Small intestine (tissue), 7 donors: ENCODE measurements at regions not wholly inside any gene's neighbourhood (a gene's known extent, or its start where the extent isn't known, plus 50 kb on each side); places are given as distances from the start of the nearest gene placed in this dataset.

ENCODE experiments used
- DNase-seq, 2 donors: peaks; one replicate each; pipeline versions ENCODE4 v3.0.0 to v3.0.0-alpha.2; 2013
- FAIRE-seq: peaks from 2 replicates; lab custom pipeline; 2012; peaks lifted over from hg19 to GRCh38; lab: Jason Lieb, UNC
- H3K27ac ChIP-seq, 3 donors: one replicate each; pipeline ENCODE4 v1.5.1; 2013; ENCODE audit warnings: low read length in 2 of 3, mild to moderate bottlenecking in 2 of 3, control low read depth in 1 of 3, inconsistent platforms in 1 of 3, low read depth in 1 of 3, moderate library complexity in 1 of 3
- H3K27me3 ChIP-seq, 3 donors: one replicate each; pipeline ENCODE4 v1.6.1; 2013; ENCODE audit warnings: low read length in 3 of 3, inconsistent platforms in 1 of 3; ENCODE audit not compliant: control insufficient read depth in 3 of 3, insufficient read depth in 3 of 3
- H3K36me3 ChIP-seq, 3 donors: one replicate each; pipeline ENCODE4 v1.6.1; 2013; ENCODE audit warnings: low read length in 3 of 3, inconsistent platforms in 1 of 3, low read depth in 1 of 3, mild to moderate bottlenecking in 1 of 3, moderate library complexity in 1 of 3; ENCODE audit not compliant: control insufficient read depth in 3 of 3, insufficient read depth in 2 of 3
- H3K4me1 ChIP-seq, 3 donors: one replicate each; pipeline ENCODE4 v1.6.1; 2013; ENCODE audit warnings: low read length in 2 of 3, inconsistent platforms in 1 of 3, low read depth in 1 of 3, mild to moderate bottlenecking in 1 of 3, moderate library complexity in 1 of 3; ENCODE audit not compliant: control insufficient read depth in 3 of 3, insufficient read depth in 2 of 3
- H3K4me3 ChIP-seq, 3 donors: one replicate each; pipeline ENCODE4 v1.5.1; 2013; ENCODE audit warnings: low read length in 3 of 3, control low read depth in 1 of 3, inconsistent platforms in 1 of 3, low read depth in 1 of 3, mild to moderate bottlenecking in 1 of 3, moderate library complexity in 1 of 3
- H3K9me3 ChIP-seq, 2 donors: one replicate each; pipeline ENCODE4 v1.6.1; 2013; ENCODE audit warnings: low read depth in 1 of 2, low read length in 1 of 2; ENCODE audit not compliant: control insufficient read depth in 2 of 2, insufficient read depth in 1 of 2
- WGBS, 3 donors: extraction: QIAGEN DNeasy Blood & Tissue Kit; methylation state at CpG; one replicate each; pipeline ENCODE4 v1.1.7; 2013; 5-methylcytosine and 5-hydroxymethylcytosine counted together
- donor health status: healthy with polysubstance abuse.
- donor health status: control.
- donor health status: control.
- donor health status: Bipolar disorder and iron deficiency.
- donor health status: healthy.

GRCh38 chr21:35138665-35139381, 89.7 kb upstream of the RUNX1 start:
- DNase-seq, result peak in 1 of 2 donors; percentile 49
- Histone ChIP-seq H3K27ac (no peak overlapping the region), H3K4me1 (peaks cover 5 to 16% (median 9%) of the 10 kb centered on the region in 3 donors), H3K9me3 (no peaks in the 10 kb centered on the region), H3K4me3 (no peak overlapping the region), H3K36me3 (no peaks in the 10 kb centered on the region), H3K27me3 (no peaks in the 10 kb centered on the region)
- WGBS, 3 donors, result 14 to 53% (median 27%) methylated on average over 12 of the region's 12 CpGs
- FAIRE-seq, result no peak

- DNase-seq (peak; percentile 79 to 80), FAIRE-seq (no peak)
- Histone ChIP-seq H3K27me3 (no peaks in the 10 kb centered on the region), H3K27ac (peak overlapping the region in 1 of 3 donors; percentile 63), H3K4me3 (no peak overlapping the region), H3K4me1 (peaks cover 5 to 16% (median 9%) of the 10 kb centered on the region in 3 donors), H3K36me3 (no peaks in the 10 kb centered on the region), H3K9me3 (no peaks in the 10 kb centered on the region)
- WGBS, 3 donors, result 16 to 67% (median 42%) methylated on average over 1 of the region's 1 CpG
Measured at GRCh38 chr21:35136586-35137219, 87.6 kb upstream of the RUNX1 start.

GRCh38 chr21:35136106-35136505, 87.0 kb upstream of the RUNX1 start:
- Histone ChIP-seq H3K4me3 (no peak overlapping the region), H3K27ac (peak overlapping the region in 1 of 3 donors; percentile 63), H3K4me1 (peaks cover 5 to 16% (median 9%) of the 10 kb centered on the region in 3 donors), H3K27me3 (no peaks in the 10 kb centered on the region), H3K36me3 (no peaks in the 10 kb centered on the region), H3K9me3 (peaks cover 0 to under 1% of the 10 kb centered on the region in 2 donors)
- no peak for FAIRE-seq
- DNase-seq, result no peak
- WGBS, 3 donors, result 69 to 96% (median 90%) methylated on average over 3 of the region's 3 CpGs

- FAIRE-seq (no peak), DNase-seq (no peak)
- 91 to 92% (median 91%) methylated on average over 7 of the region's 7 CpGs for WGBS, 3 donors
- Histone ChIP-seq H3K27me3 (no peaks in the 10 kb centered on the region), H3K27ac (no peak overlapping the region), H3K4me3 (no peak overlapping the region), H3K36me3 (no peaks in the 10 kb centered on the region), H3K9me3 (peaks cover 0 to 5% of the 10 kb centered on the region in 2 donors), H3K4me1 (peaks cover 5 to 16% (median 9%) of the 10 kb centered on the region in 3 donors)
Measured at GRCh38 chr21:35135481-35135880, 86.4 kb upstream of the RUNX1 start.

GRCh38 chr21:35134309-35134708, 85.2 kb upstream of the RUNX1 start:
- Histone ChIP-seq H3K4me3 (no peak overlapping the region), H3K27ac (no peak overlapping the region), H3K4me1 (peaks cover 5 to 16% (median 9%) of the 10 kb centered on the region in 3 donors), H3K27me3 (no peaks in the 10 kb centered on the region), H3K9me3 (peaks cover 0 to 5% of the 10 kb centered on the region in 2 donors), H3K36me3 (no peaks in the 10 kb centered on the region)
- no peak for FAIRE-seq
- WGBS, 3 donors, result 70 to 78% (median 73%) methylated on average over 2 of the region's 2 CpGs
- DNase-seq, result no peak

GRCh38 chr21:35128536-35128935, 79.4 kb upstream of the RUNX1 start:
- Histone ChIP-seq H3K4me3 (no peak overlapping the region), H3K9me3 (peaks cover 0 to 5% of the 10 kb centered on the region in 2 donors), H3K27ac (no peak overlapping the region), H3K27me3 (no peaks in the 10 kb centered on the region), H3K36me3 (no peaks in the 10 kb centered on the region), H3K4me1 (no peaks in the 10 kb centered on the region)
- WGBS, 3 donors, result 97 to 99% (median 98%) methylated on average over 3 of the region's 3 CpGs
- DNase-seq, result no peak
- FAIRE-seq, result no peak

GRCh38 chr21:35127851-35128250, 78.7 kb upstream of the RUNX1 start:
- 77 to 82% (median 78%) methylated on average over 2 of the region's 2 CpGs for WGBS, 3 donors
- H3K4me3 ChIP-seq, result no peak overlapping the region
- H3K36me3 ChIP-seq, result no peaks in the 10 kb centered on the region
- no peak overlapping the region for H3K27ac ChIP-seq
- DNase-seq, result no peak
- H3K4me1 ChIP-seq, result no peaks in the 10 kb centered on the region
- H3K9me3 ChIP-seq, result peaks cover 0 to 5% of the 10 kb centered on the region in 2 donors
- no peak for FAIRE-seq
- H3K27me3 ChIP-seq, result no peaks in the 10 kb centered on the region

- H3K27me3 ChIP-seq, result no peaks in the 10 kb centered on the region
- FAIRE-seq (no peak), DNase-seq (no peak)
- H3K4me1 ChIP-seq, result no peaks in the 10 kb centered on the region
- WGBS, 3 donors, result 83 to 91% (median 90%) methylated on average over 6 of the region's 6 CpGs
- H3K9me3 ChIP-seq, result peaks cover 0 to 5% of the 10 kb centered on the region in 2 donors
- no peak overlapping the region for H3K27ac ChIP-seq
- H3K36me3 ChIP-seq, result no peaks in the 10 kb centered on the region
- no peak overlapping the region for H3K4me3 ChIP-seq
Measured at GRCh38 chr21:35127026-35127425, 77.9 kb upstream of the RUNX1 start.
